ENCODE measurements at regions not wholly inside any gene's neighbourhood (a gene's known extent, or its start where the extent isn't known, plus 50 kb on each side); places are given as distances from the start of the nearest gene placed in this dataset.
"Not testable (repeated sequence)": the region's sequence is repeated elsewhere in the genome, so short reads cannot be mapped to it uniquely, and the experiment has no call there.

- CTCF ChIA-PET, result interaction anchor here (0.7 to 4.5 kb wide), 2 partner anchors 8 to 169 kb away, joined by 5 to 16 read pairs; no protein-coding TSS in a partner anchor
- TF ChIP-seq RAD21 (conservative IDR thresholded peaks at IDR 0.05 in 1 of 2, IDR thresholded peaks at IDR 0.05 in 1 of 2) (peak; percentile 15 to 27; a peak in 2 of 5 replicates), CTCF (IDR thresholded peaks at IDR 0.05) (peak; percentile 11; the same call in 1 of the 3 replicates)
- H3K4me3 ChIP-seq, H3K4me2 ChIP-seq, ATAC-seq, H3K9me3 ChIP-seq, FAIRE-seq, POLR2A ChIA-PET: not testable (repeated sequence)
- DNase-seq (ENCODE audit: low read depth in 1 of 2, low spot score in 1 of 2), result peak in 1 of 2 experiments; percentile 19
- Histone ChIP-seq H3K27ac (peak overlapping the region in 1 of 2 experiments; percentile 63; a peak in 3 of 6 replicates), H3K4me1 (peaks cover 30% of the 10 kb centered on the region)
- WGBS (ENCODE audit: missing lambda C conversion rate), result 88% methylated on average over 4 of the region's 4 CpGs
Measured at GRCh38 chr6:113689620-113690019, 167.5 kb upstream of the MARCKS start.

- Histone ChIP-seq H3K9me3 (no peaks in the 10 kb centered on the region), H3K4me3 (no peak overlapping the region), H3K4me2 (peak overlapping the region; percentile 24), H3K27ac (peak overlapping the region; percentile 3 to 63; a peak in 2 of 6 replicates), H3K4me1 (peaks cover 40% of the 10 kb centered on the region)
- TF ChIP-seq E2F6 (IDR thresholded peaks at IDR 0.05; ENCODE audit: borderline replicate concordance, low read depth), result no peak
- no peak for TF ChIP-seq CHD4 (IDR thresholded peaks at IDR 0.05; ENCODE audit: borderline replicate concordance)
- TF ChIP-seq FOSL2 (IDR thresholded peaks at IDR 0.05), result peak; percentile 31; the same call in 1 of the 2 replicates
- peak; percentile 74 for TF ChIP-seq FOSL2 (CRISPR knock-in tag; IDR thresholded peaks at IDR 0.05)
- peak; percentile 29 to 33; a peak in 1 of 5 replicates for TF ChIP-seq JUN (IDR thresholded peaks at IDR 0.05)
- TF ChIP-seq SMC3 (IDR thresholded peaks at IDR 0.05), result peak; percentile 25; the same call in 1 of the 3 replicates
- peak; percentile 76 for TF ChIP-seq MAFK (IDR thresholded peaks at IDR 0.05; ENCODE audit: partially characterized antibody)
- peak; percentile 52; the same call in 1 of the 2 replicates for TF ChIP-seq GATA3 (IDR thresholded peaks at IDR 0.05; ENCODE audit: borderline replicate concordance)
- peak; percentile 65 for TF ChIP-seq JUNB (IDR thresholded peaks at IDR 0.05)
- TF ChIP-seq USF2 (IDR thresholded peaks at IDR 0.05), result 0 out of 2 replicates have a peak, but pooled peaks have one; percentile 15
- no peak for TF ChIP-seq ATOH8 (CRISPR knock-in tag; IDR thresholded peaks at IDR 0.05; ENCODE audit: low read depth)
- CTCF ChIA-PET, result interaction anchor here (0.6 to 0.7 kb wide), 2 partner anchors 9 to 246 kb away, joined by 3 to 5 read pairs; no protein-coding TSS in a partner anchor
- FAIRE-seq, result no peak
- POLR2A ChIA-PET, result interaction anchor here (1.0 kb wide), 2 partner anchors 164 to 167 kb away, joined by 3 to 6 read pairs; no protein-coding TSS in a partner anchor
- 45% methylated on average over 5 of the region's 5 CpGs for WGBS (ENCODE audit: missing lambda C conversion rate)
- peak; percentile 74 to 81 for ATAC-seq
- peak; percentile 26 to 65 for DNase-seq (ENCODE audit: low read depth in 1 of 2, low spot score in 1 of 2)
Measured at GRCh38 chr6:113690281-113691259, 166.6 kb upstream of the MARCKS start.

GRCh38 chr6:113691260-113691656 lies 165.9 kb upstream of the MARCKS start:
- DNase-seq (ENCODE audit: low read depth in 1 of 2, low spot score in 1 of 2) (no peak), FAIRE-seq (no peak), ATAC-seq (no peak)
- Histone ChIP-seq H3K9me3 (no peaks in the 10 kb centered on the region), H3K27ac (peak overlapping the region; percentile 2 to 61; a peak in 4 of 6 replicates), H3K4me1 (peaks cover 43% of the 10 kb centered on the region), H3K4me2 (peak overlapping the region; percentile 24), H3K4me3 (no peak overlapping the region)
- CTCF ChIA-PET, result no interaction called here
- 93% methylated on average over 4 of the region's 4 CpGs for WGBS (ENCODE audit: missing lambda C conversion rate)
- POLR2A ChIA-PET, result interaction anchor here (1.0 kb wide), 1 partner anchor 163 kb away, joined by 6 read pairs; no protein-coding TSS in a partner anchor
- TF ChIP-seq ESRRA (IDR thresholded peaks at IDR 0.05; ENCODE audit: borderline replicate concordance, low read length) (no peak), USF2 (IDR thresholded peaks at IDR 0.05) (no peak), CTCF (IDR thresholded peaks at IDR 0.05) (no peak), TP53 (CRISPR knock-in tag; IDR thresholded peaks at IDR 0.05) (no peak), RFX5 (IDR thresholded peaks at IDR 0.05) (no peak), RNF2 (IDR thresholded peaks at IDR 0.05; ENCODE audit: borderline replicate concordance, low read depth) (no peak), HOXB13 (CRISPR knock-in tag; IDR thresholded peaks at IDR 0.05; ENCODE audit: low read depth) (no peak), HEYL (CRISPR knock-in tag; IDR thresholded peaks at IDR 0.05) (no peak), MAFK (IDR thresholded peaks at IDR 0.05; ENCODE audit: partially characterized antibody) (no peak), JUNB (IDR thresholded peaks at IDR 0.05) (no peak)

All from A549 (cell line).